MG63 (cell line): ENCODE measurements at regions not wholly inside any gene's neighbourhood (a gene's known extent, or its start where the extent isn't known, plus 50 kb on each side); places are given as distances from the start of the nearest gene placed in this dataset.

Experiments used
- DNase-seq: peaks from one replicate; pipeline ENCODE4 v3.0.0-alpha.2; 2020
- H3K27me3 ChIP-seq: fragments of 250-450 bp; sonication (Bioruptor Pico); 2 replicates; pipeline ENCODE4 v1.5.1; 2020; ENCODE audit warnings: mild to moderate bottlenecking, moderate library complexity
- H3K36me3 ChIP-seq: fragments of 250-450 bp; sonication (Bioruptor Pico); 2 replicates; pipeline ENCODE4 v1.5.1; 2020; ENCODE audit warnings: mild to moderate bottlenecking, moderate library complexity
- H3K4me3 ChIP-seq: fragments of 250-450 bp; sonication (Bioruptor Pico); 2 replicates; pipeline ENCODE4 v1.5.1; 2020; ENCODE audit warnings: mild to moderate bottlenecking, moderate library complexity
- H3K9me3 ChIP-seq: fragments of 250-450 bp; sonication (Bioruptor Pico); 2 replicates; pipeline ENCODE4 v1.5.1; 2020; ENCODE audit warnings: mild to moderate bottlenecking, moderate library complexity

GRCh38 chr10:58451193-58451889 is 61.3 kb upstream of the BICC1 start:
- Histone ChIP-seq H3K4me3 (no peak overlapping the region), H3K36me3 (no peaks in the 10 kb centered on the region), H3K27me3 (no peaks in the 10 kb centered on the region), H3K9me3 (peaks cover 4% of the 10 kb centered on the region)
- no peak for DNase-seq

- Histone ChIP-seq H3K9me3 (no peaks in the 10 kb centered on the region), H3K27me3 (no peaks in the 10 kb centered on the region), H3K4me3 (no peak overlapping the region), H3K36me3 (no peaks in the 10 kb centered on the region)
- DNase-seq = no peak
These were observed 59.6 kb upstream of the BICC1 start for GRCh38 chr10:58453105-58453504.

- no peak overlapping the region for H3K4me3 ChIP-seq
- H3K9me3 ChIP-seq = no peaks in the 10 kb centered on the region; the same call in 1 of the 2 replicates
- no peak for DNase-seq
- H3K27me3 ChIP-seq = no peaks in the 10 kb centered on the region
- H3K36me3 ChIP-seq = no peaks in the 10 kb centered on the region
These were observed 56.5 kb upstream of the BICC1 start for GRCh38 chr10:58456179-58456578.

GRCh38 chr10:58457761-58458616 is 54.7 kb upstream of the BICC1 start:
- Histone ChIP-seq H3K36me3 (no peaks in the 10 kb centered on the region), H3K4me3 (no peak overlapping the region), H3K9me3 (peaks cover 3% of the 10 kb centered on the region; the same call in 1 of the 2 replicates), H3K27me3 (no peaks in the 10 kb centered on the region)
- peak; percentile 80 for DNase-seq

GRCh38 chr10:58459069-58459468 is 53.6 kb upstream of the BICC1 start:
- H3K4me3 ChIP-seq = no peak overlapping the region
- H3K27me3 ChIP-seq = no peaks in the 10 kb centered on the region
- peaks cover 5% of the 10 kb centered on the region; the same call in 1 of the 2 replicates for H3K9me3 ChIP-seq
- no peak for DNase-seq
- H3K36me3 ChIP-seq = no peaks in the 10 kb centered on the region

- DNase-seq = no peak
- peaks cover 5% of the 10 kb centered on the region; the same call in 1 of the 2 replicates for H3K9me3 ChIP-seq
- H3K36me3 ChIP-seq = no peaks in the 10 kb centered on the region
- H3K27me3 ChIP-seq = no peaks in the 10 kb centered on the region
- no peak overlapping the region for H3K4me3 ChIP-seq
These were observed 52.5 kb upstream of the BICC1 start for GRCh38 chr10:58460157-58460556.

- Histone ChIP-seq H3K9me3 (peaks cover 5% of the 10 kb centered on the region; the same call in 1 of the 2 replicates), H3K4me3 (no peak overlapping the region), H3K27me3 (no peaks in the 10 kb centered on the region), H3K36me3 (no peaks in the 10 kb centered on the region)
- DNase-seq = no peak
These were observed 49.7 kb upstream of the BICC1 start for GRCh38 chr10:58462863-58463507.
